ENCODE measurements at regions not wholly inside any gene's neighbourhood (a gene's known extent, or its start where the extent isn't known, plus 50 kb on each side); places are given as distances from the start of the nearest gene placed in this dataset.

GRCh38 chr7:121744319-121744718 lies 128.6 kb upstream of the PTPRZ1 start:
- TF ChIP-seq CTCF (IDR thresholded peaks at IDR 0.05), result no peak
- no peak for TF ChIP-seq POLR2A (IDR thresholded peaks at IDR 0.05)

Measured in Peyer's patch (tissue), 4 donors.